GM23338 (cell line): ENCODE measurements at regions not wholly inside any gene's neighbourhood (a gene's known extent, or its start where the extent isn't known, plus 50 kb on each side); places are given as distances from the start of the nearest gene placed in this dataset.

Experiments used
- CREB1 ChIP-seq: fragments of 250-450 bp; sonication (Bioruptor Pico); IDR thresholded peaks from 2 replicates; pipeline ENCODE4 v1.5.0; 2020; ENCODE audit warnings: low read depth, mild to moderate bottlenecking, moderate library complexity
- CTCF ChIP-seq, 2 experiments: fragments of 200-600 bp in 1 of 2; sonication (generic) in 1 of 2; conservative IDR thresholded peaks; 2 replicates each; pipeline versions ENCODE4 v1.5.1 to v1.6.1; 2016 to 2017; ENCODE audit warnings: antibody characterized with exemption in 2 of 2, low read depth in 2 of 2, mild to moderate bottlenecking in 2 of 2, moderate library complexity in 1 of 2
- EZH2 ChIP-seq: fragments of 200-600 bp; sonication (generic); IDR thresholded peaks from one replicate; pipeline ENCODE4 v1.8.0; 2017; ENCODE audit warnings: antibody characterized with exemption, mild to moderate bottlenecking, low read depth; ENCODE audit not compliant: unreplicated experiment
- EZH2phosphoT487 ChIP-seq: fragments of 200-600 bp; sonication (generic); IDR thresholded peaks from one replicate; pipeline ENCODE4 v1.8.1; 2018; ENCODE audit warnings: antibody characterized with exemption; ENCODE audit not compliant: unreplicated experiment
- JUNB ChIP-seq: IDR thresholded peaks from one replicate; pipeline ENCODE4 v1.6.1; 2016; ENCODE audit warnings: antibody characterized with exemption; ENCODE audit not compliant: unreplicated experiment
- NANOG ChIP-seq: IDR thresholded peaks from 2 replicates; pipeline ENCODE4 v1.6.1; 2016; ENCODE audit warnings: antibody characterized with exemption, borderline replicate concordance
- POLR2AphosphoS5 ChIP-seq: IDR thresholded peaks from 2 replicates; pipeline ENCODE4 v1.6.1; 2016; ENCODE audit warnings: antibody characterized with exemption, low read depth
- REST ChIP-seq: IDR thresholded peaks from one replicate; pipeline ENCODE4 v1.6.1; 2018; ENCODE audit warnings: antibody characterized with exemption; ENCODE audit not compliant: unreplicated experiment
- ZNF331 ChIP-seq: fragments of 250-450 bp; sonication (Bioruptor Pico); IDR thresholded peaks from 2 replicates; pipeline ENCODE4 v1.5.0; 2020; ENCODE audit warnings: low read depth, mild to moderate bottlenecking, moderate library complexity

GRCh38 chr1:24252185-24252780, 65.2 kb upstream of the IFNLR1 start:
- no peak for TF ChIP-seq CTCF (conservative IDR thresholded peaks at IDR 0.05; ENCODE audit: low read depth in 2 of 2)
- TF ChIP-seq EZH2: no peak
- TF ChIP-seq POLR2AphosphoS5: no peak
- no peak for TF ChIP-seq CREB1
- TF ChIP-seq EZH2phosphoT487: no peak
- no peak for TF ChIP-seq REST
- no peak for TF ChIP-seq NANOG
- no peak for TF ChIP-seq JUNB
- TF ChIP-seq ZNF331 (CRISPR knock-in tag): no peak
